ENCODE measurements at regions not wholly inside any gene's neighbourhood (a gene's known extent, or its start where the extent isn't known, plus 50 kb on each side); places are given as distances from the start of the nearest gene placed in this dataset.

- no peak for TF ChIP-seq ZFX (IDR thresholded peaks at IDR 0.05; ENCODE audit: borderline replicate concordance)
- TF ChIP-seq CTCF (IDR thresholded peaks at IDR 0.05), result no peak
- no peak overlapping the region for H3K27ac ChIP-seq
These were observed 1432.9 kb downstream of the BRD1 start for GRCh38 chr22:48394787-48395186.

- no peak overlapping the region for H3K27ac ChIP-seq
- no peak for TF ChIP-seq ZFX (IDR thresholded peaks at IDR 0.05; ENCODE audit: borderline replicate concordance)
These were observed 1433.8 kb downstream of the BRD1 start for GRCh38 chr22:48393885-48394284.

- TF ChIP-seq CTCF (IDR thresholded peaks at IDR 0.05), result no peak
- TF ChIP-seq ZFX (IDR thresholded peaks at IDR 0.05; ENCODE audit: borderline replicate concordance), result no peak
- H3K27ac ChIP-seq, result no peak overlapping the region
These were observed 1434.7 kb downstream of the BRD1 start for GRCh38 chr22:48393041-48393370.

- TF ChIP-seq ZFX (IDR thresholded peaks at IDR 0.05; ENCODE audit: borderline replicate concordance) (no peak), CTCF (IDR thresholded peaks at IDR 0.05) (no peak)
- no peak overlapping the region for H3K27ac ChIP-seq
These were observed 1435.9 kb downstream of the BRD1 start for GRCh38 chr22:48391820-48392219.

- no peak for TF ChIP-seq CTCF (IDR thresholded peaks at IDR 0.05)
- TF ChIP-seq ZFX (IDR thresholded peaks at IDR 0.05; ENCODE audit: borderline replicate concordance), result no peak
- no peak overlapping the region for H3K27ac ChIP-seq
These were observed 1436.4 kb downstream of the BRD1 start for GRCh38 chr22:48391171-48391711.

GRCh38 chr22:48389916-48390315, 1437.8 kb downstream of the BRD1 start:
- H3K27ac ChIP-seq, result no peak overlapping the region
- TF ChIP-seq CTCF (IDR thresholded peaks at IDR 0.05) (no peak), ZFX (IDR thresholded peaks at IDR 0.05; ENCODE audit: borderline replicate concordance) (no peak)

GRCh38 chr22:48382197-48382596, 1445.5 kb downstream of the BRD1 start:
- no peak overlapping the region for H3K27ac ChIP-seq
- no peak for TF ChIP-seq ZFX (IDR thresholded peaks at IDR 0.05; ENCODE audit: borderline replicate concordance)
- TF ChIP-seq CTCF (IDR thresholded peaks at IDR 0.05), result no peak

- TF ChIP-seq ZFX (IDR thresholded peaks at IDR 0.05; ENCODE audit: borderline replicate concordance) (no peak), CTCF (IDR thresholded peaks at IDR 0.05) (no peak)
- no peak overlapping the region for H3K27ac ChIP-seq
These were observed 1447.5 kb downstream of the BRD1 start for GRCh38 chr22:48380016-48380665.
